Caco-2 (cell line): ENCODE measurements at regions not wholly inside any gene's neighbourhood (a gene's known extent, or its start where the extent isn't known, plus 50 kb on each side); places are given as distances from the start of the nearest gene placed in this dataset.
A peak's percentile ranks its signal among the peaks of the same experiment; 100 is the strongest.

ENCODE experiments used
- BruUV-seq: library from RNA; stranded (reverse); fragments of 400-500 nt; replicated peaks from 2 replicates; lab custom pipeline; 2021; lab: Mats Ljungman, UMichigan
- CTCF ChIA-PET: fragments of 300-600 bp; sonication (Branson Sonifier 250); formaldehyde crosslinking; loops from one replicate; lab custom pipeline; 2022; ENCODE audit warnings: antibody characterized with exemption; lab: Charles Lee
- POLR2A ChIA-PET: fragments of 300-600 bp; sonication (Branson Sonifier 250); formaldehyde crosslinking; loops from one replicate; lab custom pipeline; 2022; ENCODE audit warnings: antibody characterized with exemption; lab: Charles Lee
- DNase-seq, 2 experiments: peaks; one replicate each; pipeline versions ENCODE4 v3.0.0 to v3.0.0-alpha.2; 2020 to 2022
- H3K27me3 ChIP-seq: replicated peaks from 2 replicates; pipeline ENCODE4 v1.6.0; 2011; ENCODE audit warnings: low read length; ENCODE audit not compliant: control insufficient read depth, insufficient read depth
- H3K36me3 ChIP-seq: 2 replicates; pipeline ENCODE4 v1.5.1; 2011; ENCODE audit warnings: low read length; ENCODE audit not compliant: control insufficient read depth, insufficient read depth
- H3K4me1 ChIP-seq: fragments of 250-450 bp; sonication (Bioruptor Pico); 2 replicates; pipeline ENCODE4 v1.5.1; 2020; ENCODE audit warnings: mild to moderate bottlenecking
- H3K4me3 ChIP-seq: 2 replicates; pipeline ENCODE4 v1.5.1; 2011; ENCODE audit warnings: low read depth, mild to moderate bottlenecking, control low read depth, low read length
- H3K9me3 ChIP-seq: fragments of 250-450 bp; sonication (Bioruptor Pico); 2 replicates; pipeline ENCODE4 v1.5.1; 2020; ENCODE audit warnings: mild to moderate bottlenecking, moderate library complexity
- H3K27ac Mint-ChIP-seq: one replicate; pipeline ENCODE4 v1.8.0; 2022; ENCODE audit warnings: mixed read lengths; ENCODE audit not compliant: unreplicated experiment
- H3K27me3 Mint-ChIP-seq: one replicate; pipeline ENCODE4 v1.8.0; 2022; ENCODE audit warnings: mixed read lengths; ENCODE audit not compliant: insufficient read depth, unreplicated experiment
- H3K36me3 Mint-ChIP-seq: one replicate; pipeline ENCODE4 v1.8.0; 2022; ENCODE audit warnings: mild to moderate bottlenecking, mixed read lengths; ENCODE audit not compliant: insufficient read depth, unreplicated experiment
- H3K4me1 Mint-ChIP-seq: one replicate; pipeline ENCODE4 v1.8.0; 2022; ENCODE audit warnings: low read depth, mixed read lengths; ENCODE audit not compliant: unreplicated experiment
- H3K4me3 Mint-ChIP-seq: one replicate; pipeline ENCODE4 v1.8.0; 2022; ENCODE audit warnings: mild to moderate bottlenecking, moderate library complexity, mixed read lengths; ENCODE audit not compliant: unreplicated experiment
- H3K9me3 Mint-ChIP-seq: one replicate; pipeline ENCODE4 v1.8.0; 2022; ENCODE audit warnings: mixed read lengths; ENCODE audit not compliant: unreplicated experiment
- CTCF ChIP-seq, 2 experiments: fragments of 200-600 bp in 1 of 2; IDR thresholded peaks; 1 replicate in 1 of 2; 2 replicates in 1 of 2; pipeline versions ENCODE4 v1.5.1 to v1.8.0; 2011 to 2022; ENCODE audit warnings: antibody characterized with exemption in 1 of 2, control low read depth in 1 of 2, inconsistent platforms in 1 of 2, low read depth in 1 of 2, low read length in 1 of 2, mild to moderate bottlenecking in 1 of 2, moderate library complexity in 1 of 2; ENCODE audit not compliant: insufficient read depth in 1 of 2, severe bottlenecking in 1 of 2, unreplicated experiment in 1 of 2
- intact Hi-C: fragments of 100-400 bp; cut with micrococcal nuclease; formaldehyde crosslinking; loops from one replicate; pipeline ENCODE4 v1.10.0; 2022; ENCODE audit not compliant: unreplicated experiment

GRCh38 chr11:10625281-10625981, 57.0 kb upstream of the LYVE1 start:
- Histone ChIP-seq H3K27me3 (no peaks in the 10 kb centered on the region), H3K9me3 (no peaks in the 10 kb centered on the region), H3K36me3 (no peaks in the 10 kb centered on the region), H3K4me3 (no peak overlapping the region), H3K4me1 (peaks cover 14% of the 10 kb centered on the region)
- H3K9me3 Mint-ChIP-seq = peaks cover 5% of the 10 kb centered on the region
- TF ChIP-seq CTCF (IDR thresholded peaks at IDR 0.05; ENCODE audit: insufficient read depth in 1 of 2, low read depth in 1 of 2, low read length in 1 of 2, severe bottlenecking in 1 of 2, unreplicated experiment in 1 of 2) = no peak
- H3K27ac Mint-ChIP-seq = no peak overlapping the region
- CTCF ChIA-PET = interaction anchor here (1.5 to 3.3 kb wide), 2 partner anchors 85 to 110 kb away, joined by 3 to 16 read pairs; partner anchors contain the start of gene RNF141
- POLR2A ChIA-PET = no interaction called here
- no peaks in the 10 kb centered on the region for H3K4me1 Mint-ChIP-seq
- DNase-seq = no peak
- intact Hi-C loops = loop anchor here (2.0 kb wide), 1 partner anchor 219 kb away; no protein-coding TSS in a partner anchor
- H3K4me3 Mint-ChIP-seq = no peak overlapping the region
- no peaks in the 10 kb centered on the region for H3K27me3 Mint-ChIP-seq
- no peaks in the 10 kb centered on the region for H3K36me3 Mint-ChIP-seq
- BruUV-seq = no TSS peak

GRCh38 chr11:10623797-10624761, 55.6 kb upstream of the LYVE1 start:
- CTCF ChIA-PET = interaction anchor here (0.6 to 3.3 kb wide), 6 partner anchors 12 to 218 kb away, joined by 3 to 16 read pairs (median 3); partner anchors contain the start of gene IRAG1
- POLR2A ChIA-PET = no interaction called here
- BruUV-seq = no TSS peak
- H3K36me3 ChIP-seq = no peaks in the 10 kb centered on the region
- Mint-ChIP-seq H3K4me3 (no peak overlapping the region), H3K27ac (no peak overlapping the region), H3K9me3 (no peaks in the 10 kb centered on the region), H3K36me3 (no peaks in the 10 kb centered on the region), H3K27me3 (no peaks in the 10 kb centered on the region), H3K4me1 (no peaks in the 10 kb centered on the region)
- peak; percentile 79 to 83 for TF ChIP-seq CTCF (IDR thresholded peaks at IDR 0.05; ENCODE audit: insufficient read depth in 1 of 2, low read depth in 1 of 2, low read length in 1 of 2, severe bottlenecking in 1 of 2, unreplicated experiment in 1 of 2)
- H3K27me3 ChIP-seq = no peaks in the 10 kb centered on the region
- H3K4me1 ChIP-seq = peaks cover 14% of the 10 kb centered on the region
- H3K9me3 ChIP-seq = no peaks in the 10 kb centered on the region
- peak; percentile 81 to 82 for DNase-seq
- intact Hi-C loops = loop anchor here (1.0 to 2.0 kb wide), 4 partner anchors 30 to 217 kb away; no protein-coding TSS in a partner anchor
- no peak overlapping the region for H3K4me3 ChIP-seq
